MM.1S (cell line): ENCODE measurements at regions not wholly inside any gene's neighbourhood (a gene's known extent, or its start where the extent isn't known, plus 50 kb on each side); places are given as distances from the start of the nearest gene placed in this dataset.

Source experiments
- CTCF ChIP-seq: fragments of 300-600 bp; sonication (generic); IDR thresholded peaks from 2 replicates; pipeline ENCODE4 v1.5.1; 2016; ENCODE audit warnings: antibody characterized with exemption, low read length, mixed read lengths
- EZH2 ChIP-seq: fragments of 300-600 bp; sonication (generic); optimal IDR thresholded peaks from 2 replicates; pipeline ENCODE3; 2017; ENCODE audit warnings: low read depth, mild to moderate bottlenecking, antibody characterized with exemption, low read length, mixed read lengths

- TF ChIP-seq CTCF (no peak), EZH2 (no peak)
Observed at GRCh38 chr2:48874282-48874681, 118.8 kb upstream of the LHCGR start.
